ENCODE measurements at regions not wholly inside any gene's neighbourhood (a gene's known extent, or its start where the extent isn't known, plus 50 kb on each side); places are given as distances from the start of the nearest gene placed in this dataset.
A peak's percentile ranks its signal among the peaks of the same experiment; 100 is the strongest.

GRCh38 chr13:40341501-40341900 lies 324.9 kb downstream of the FOXO1 start:
- no peak overlapping the region for H3K4me3 ChIP-seq (replicated peaks in 1 of 4; ENCODE audit: control extremely low read depth in 1 of 4, insufficient read depth in 1 of 4, low read depth in 3 of 4, low read length in 4 of 4)
- no peaks in the 10 kb centered on the region for H4K20me1 ChIP-seq (ENCODE audit: control insufficient read depth, extremely low read depth, insufficient read depth, low read length)
- H3K79me2 ChIP-seq (ENCODE audit: control insufficient read depth, insufficient read depth, low read length): no peaks in the 10 kb centered on the region
- H3K36me3 ChIP-seq (ENCODE audit: control insufficient read depth, insufficient read depth, low read length): no peaks in the 10 kb centered on the region
- H3K27ac ChIP-seq (ENCODE audit: insufficient read depth, low read length): no peak overlapping the region
- H2AFZ ChIP-seq (ENCODE audit: low read length): no peak overlapping the region
- no peaks in the 10 kb centered on the region for H3K9me3 ChIP-seq (ENCODE audit: control insufficient read depth, insufficient read depth, low read depth, low read length)
- H3K27me3 ChIP-seq (ENCODE audit: control insufficient read depth, insufficient read depth, low read length): no peaks in the 10 kb centered on the region
- H3K4me1 ChIP-seq (ENCODE audit: control insufficient read depth, extremely low read depth, insufficient read depth, low read length): no peaks in the 10 kb centered on the region
- DNase-seq (ENCODE audit: low read depth in 2 of 2): no peak
- TF ChIP-seq EZH2 (IDR thresholded peaks at IDR 0.05; ENCODE audit: low read length, missing control alignments): no peak
- no peak for TF ChIP-seq CTCF (conservative IDR thresholded peaks at IDR 0.05 in 1 of 2, IDR thresholded peaks at IDR 0.05 in 1 of 2; ENCODE audit: low read depth in 1 of 2, low read length in 2 of 2)
- no peak overlapping the region for H3K9ac ChIP-seq (ENCODE audit: insufficient read depth, low read length)
- H3K4me2 ChIP-seq (ENCODE audit: extremely low read depth, insufficient read depth, low read length): no peak overlapping the region

- DNase-seq (ENCODE audit: low read depth in 2 of 2): peak in 1 of 2 donors; percentile 38
- Histone ChIP-seq H3K4me1 (ENCODE audit: control insufficient read depth, extremely low read depth, insufficient read depth, low read length) (no peaks in the 10 kb centered on the region), H3K9ac (ENCODE audit: insufficient read depth, low read length) (no peak overlapping the region), H4K20me1 (ENCODE audit: control insufficient read depth, extremely low read depth, insufficient read depth, low read length) (no peaks in the 10 kb centered on the region), H3K27ac (ENCODE audit: insufficient read depth, low read length) (no peak overlapping the region), H3K79me2 (ENCODE audit: control insufficient read depth, insufficient read depth, low read length) (no peaks in the 10 kb centered on the region), H3K4me2 (ENCODE audit: extremely low read depth, insufficient read depth, low read length) (no peak overlapping the region), H3K27me3 (ENCODE audit: control insufficient read depth, insufficient read depth, low read length) (no peaks in the 10 kb centered on the region), H3K4me3 (replicated peaks in 1 of 4; ENCODE audit: control extremely low read depth in 1 of 4, insufficient read depth in 1 of 4, low read depth in 3 of 4, low read length in 4 of 4) (no peak overlapping the region), H3K9me3 (ENCODE audit: control insufficient read depth, insufficient read depth, low read depth, low read length) (no peaks in the 10 kb centered on the region), H3K36me3 (ENCODE audit: control insufficient read depth, insufficient read depth, low read length) (no peaks in the 10 kb centered on the region), H2AFZ (ENCODE audit: low read length) (no peak overlapping the region)
- TF ChIP-seq EZH2 (IDR thresholded peaks at IDR 0.05; ENCODE audit: low read length, missing control alignments) (no peak), CTCF (conservative IDR thresholded peaks at IDR 0.05 in 1 of 2, IDR thresholded peaks at IDR 0.05 in 1 of 2; ENCODE audit: low read depth in 1 of 2, low read length in 2 of 2) (no peak)
Observed at GRCh38 chr13:40342461-40342860, 324.0 kb downstream of the FOXO1 start.

- no peak overlapping the region for H3K4me2 ChIP-seq (ENCODE audit: extremely low read depth, insufficient read depth, low read length)
- no peaks in the 10 kb centered on the region for H3K79me2 ChIP-seq (ENCODE audit: control insufficient read depth, insufficient read depth, low read length)
- no peaks in the 10 kb centered on the region for H3K4me1 ChIP-seq (ENCODE audit: control insufficient read depth, extremely low read depth, insufficient read depth, low read length)
- H3K9me3 ChIP-seq (ENCODE audit: control insufficient read depth, insufficient read depth, low read depth, low read length): no peaks in the 10 kb centered on the region
- no peak for DNase-seq (ENCODE audit: low read depth in 2 of 2)
- no peak overlapping the region for H3K9ac ChIP-seq (ENCODE audit: insufficient read depth, low read length)
- TF ChIP-seq EZH2 (IDR thresholded peaks at IDR 0.05; ENCODE audit: low read length, missing control alignments): no peak
- TF ChIP-seq CTCF (conservative IDR thresholded peaks at IDR 0.05 in 1 of 2, IDR thresholded peaks at IDR 0.05 in 1 of 2; ENCODE audit: low read depth in 1 of 2, low read length in 2 of 2): no peak
- no peak overlapping the region for H2AFZ ChIP-seq (ENCODE audit: low read length)
- no peaks in the 10 kb centered on the region for H3K27me3 ChIP-seq (ENCODE audit: control insufficient read depth, insufficient read depth, low read length)
- no peak overlapping the region for H3K4me3 ChIP-seq (replicated peaks in 1 of 4; ENCODE audit: control extremely low read depth in 1 of 4, insufficient read depth in 1 of 4, low read depth in 3 of 4, low read length in 4 of 4)
- H3K27ac ChIP-seq (ENCODE audit: insufficient read depth, low read length): no peak overlapping the region
- no peaks in the 10 kb centered on the region for H4K20me1 ChIP-seq (ENCODE audit: control insufficient read depth, extremely low read depth, insufficient read depth, low read length)
- H3K36me3 ChIP-seq (ENCODE audit: control insufficient read depth, insufficient read depth, low read length): no peaks in the 10 kb centered on the region
Observed at GRCh38 chr13:40342901-40343300, 323.5 kb downstream of the FOXO1 start.

Measured in fibroblast of lung (primary cell).